Gastroesophageal sphincter (tissue), 3 donors: ENCODE measurements at regions not wholly inside any gene's neighbourhood (a gene's known extent, or its start where the extent isn't known, plus 50 kb on each side); places are given as distances from the start of the nearest gene placed in this dataset.

Experiments
- CTCF ChIP-seq, 4 experiments: fragments of 200-600 bp in 2 of 4; fragments of 450-650 bp in 2 of 4; sonication (generic) in 1 of 4; IDR thresholded peaks; one replicate each; pipeline ENCODE4 v1.5.1; 2017 to 2019; ENCODE audit warnings: antibody characterized with exemption in 4 of 4, mild to moderate bottlenecking in 2 of 4, moderate library complexity in 2 of 4
- EP300 ChIP-seq: sonication (generic); formaldehyde crosslinking; IDR thresholded peaks from one replicate; pipeline ENCODE4 v1.6.1; 2017; ENCODE audit warnings: antibody characterized with exemption, mild to moderate bottlenecking
- POLR2A ChIP-seq, 2 donors: fragments of 450-650 bp; IDR thresholded peaks; one replicate each; pipeline ENCODE4 v1.6.1; 2017; ENCODE audit warnings: antibody characterized with exemption in 2 of 2, mild to moderate bottlenecking in 2 of 2, moderate library complexity in 1 of 2
- POLR2AphosphoS5 ChIP-seq: sonication (generic); formaldehyde crosslinking; IDR thresholded peaks from one replicate; pipeline ENCODE4 v1.6.1; 2017; ENCODE audit warnings: antibody characterized with exemption

GRCh38 chr11:121369366-121369765, 76.8 kb downstream of the SC5D start:
- TF ChIP-seq EP300 (no peak), CTCF (IDR thresholded peaks at IDR 0.05) (no peak), POLR2A (IDR thresholded peaks at IDR 0.05) (no peak), POLR2AphosphoS5 (no peak)
